ENCODE measurements at regions not wholly inside any gene's neighbourhood (a gene's known extent, or its start where the extent isn't known, plus 50 kb on each side); places are given as distances from the start of the nearest gene placed in this dataset.

GRCh38 chr17:77395501-77396048 lies 254.8 kb downstream of the SEC14L1 start (continued):
- TF ChIP-seq, protein P1, sequence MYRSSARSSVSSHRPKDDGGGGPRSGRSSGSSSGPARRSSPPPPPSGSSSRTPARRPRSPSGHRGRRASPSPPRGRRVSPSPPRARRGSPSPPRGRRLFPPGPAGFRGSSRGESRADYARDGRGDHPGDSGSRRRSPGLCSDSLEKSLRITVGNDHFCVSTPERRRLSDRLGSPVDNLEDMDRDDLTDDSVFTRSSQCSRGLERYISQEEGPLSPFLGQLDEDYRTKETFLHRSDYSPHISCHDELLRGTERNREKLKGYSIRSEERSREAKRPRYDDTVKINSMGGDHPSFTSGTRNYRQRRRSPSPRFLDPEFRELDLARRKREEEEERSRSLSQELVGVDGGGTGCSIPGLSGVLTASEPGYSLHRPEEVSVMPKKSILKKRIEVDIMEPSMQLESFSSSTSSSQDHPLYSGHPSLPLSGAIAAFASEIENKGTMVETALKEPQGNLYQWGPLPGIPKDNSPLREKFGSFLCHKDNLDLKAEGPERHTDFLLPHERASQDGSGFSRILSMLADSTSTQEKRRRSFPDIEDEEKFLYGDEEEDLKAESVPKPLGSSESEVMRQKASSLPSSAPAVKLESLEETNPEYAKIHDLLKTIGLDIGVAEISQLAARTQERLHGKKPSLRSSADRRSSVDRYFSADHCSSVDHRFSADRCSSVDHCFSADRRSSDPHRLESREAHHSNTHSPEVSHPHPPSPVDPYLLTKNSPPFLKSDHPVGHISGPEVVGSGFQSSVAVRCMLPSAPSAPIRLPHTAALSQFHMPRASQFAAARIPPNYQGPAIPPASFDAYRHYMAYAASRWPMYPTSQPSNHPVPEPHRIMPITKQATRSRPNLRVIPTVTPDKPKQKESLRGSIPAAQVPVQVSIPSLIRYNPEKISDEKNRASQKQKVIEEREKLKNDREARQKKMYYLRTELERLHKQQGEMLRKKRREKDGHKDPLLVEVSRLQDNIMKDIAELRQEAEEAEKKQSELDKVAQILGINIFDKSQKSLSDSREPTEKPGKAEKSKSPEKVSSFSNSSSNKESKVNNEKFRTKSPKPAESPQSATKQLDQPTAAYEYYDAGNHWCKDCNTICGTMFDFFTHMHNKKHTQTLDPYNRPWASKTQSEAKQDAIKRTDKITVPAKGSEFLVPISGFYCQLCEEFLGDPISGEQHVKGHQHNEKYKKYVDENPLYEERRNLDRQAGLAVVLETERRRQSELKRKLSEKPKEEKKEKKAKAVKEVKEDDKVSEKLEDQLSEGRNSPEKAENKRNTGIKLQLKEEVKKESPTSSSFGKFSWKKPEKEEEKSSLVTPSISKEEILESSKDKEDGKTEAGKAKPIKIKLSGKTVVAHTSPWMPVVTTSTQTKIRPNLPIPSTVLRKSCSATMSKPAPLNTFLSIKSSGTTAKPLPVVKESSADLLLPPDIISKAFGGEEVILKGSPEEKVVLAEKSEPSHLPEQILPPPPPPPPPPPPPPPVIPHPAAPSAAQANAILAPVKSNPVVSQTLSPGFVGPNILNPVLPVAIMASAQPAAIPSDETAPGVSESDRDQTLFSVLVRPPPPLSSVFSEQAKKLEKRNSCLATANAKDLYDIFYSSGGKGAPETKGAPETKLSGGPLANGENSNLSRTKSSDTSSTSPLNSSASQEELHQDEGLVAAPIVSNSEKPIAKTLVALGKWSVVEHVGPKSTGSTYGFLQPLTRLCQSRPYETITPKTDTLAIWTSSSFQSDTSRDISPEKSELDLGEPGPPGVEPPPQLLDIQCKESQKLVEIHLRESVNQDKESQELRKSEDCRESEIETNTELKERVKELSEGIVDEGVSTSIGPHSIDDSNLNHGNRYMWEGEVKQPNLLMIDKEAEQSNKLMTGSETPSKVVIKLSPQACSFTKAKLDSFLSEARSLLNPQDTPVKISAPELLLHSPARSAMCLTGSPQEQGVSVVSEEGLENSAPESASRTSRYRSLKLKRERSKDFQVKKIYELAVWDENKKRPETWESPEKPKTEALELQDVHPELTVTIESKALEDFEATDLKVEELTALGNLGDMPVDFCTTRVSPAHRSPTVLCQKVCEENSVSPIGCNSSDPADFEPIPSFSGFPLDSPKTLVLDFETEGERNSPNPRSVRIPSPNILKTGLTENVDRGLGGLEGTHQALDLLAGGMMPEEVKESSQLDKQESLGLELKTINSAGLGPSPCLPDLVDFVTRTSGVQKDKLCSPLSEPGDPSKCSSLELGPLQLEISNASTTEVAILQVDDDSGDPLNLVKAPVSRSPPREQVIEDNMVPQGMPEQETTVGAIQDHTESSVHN (IDR thresholded peaks at IDR 0.05; ENCODE audit: borderline replicate concordance in 1 of 2, low read depth in 1 of 2): no peak

DNA sequence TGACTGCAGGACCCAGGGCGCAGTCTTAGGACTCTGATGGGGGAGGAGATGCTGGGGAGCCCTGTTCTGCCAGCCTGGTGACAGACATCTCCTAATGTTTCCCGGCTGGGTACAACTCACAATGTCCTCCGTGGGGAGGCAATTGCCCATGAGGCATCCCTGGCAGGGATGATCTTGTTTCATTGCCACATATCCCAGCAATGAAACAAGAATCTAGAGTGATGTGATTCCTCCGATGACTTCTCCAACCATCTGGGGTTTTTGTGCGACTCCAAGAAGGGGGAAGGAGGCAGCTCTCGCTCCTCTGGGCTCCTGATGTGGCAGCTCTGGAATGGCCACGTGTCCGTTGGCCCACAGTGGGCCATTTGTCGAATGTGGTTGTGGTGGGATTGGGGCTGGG lies 255.8 kb downstream of the SEC14L1 start:
- no peaks in the 10 kb centered on the region for H3K9me3 ChIP-seq (replicated peaks; ENCODE audit: control insufficient read depth, insufficient read depth, low read depth, low read length)
- no peak overlapping the region for H3K4me2 ChIP-seq (ENCODE audit: insufficient read depth, low read length)
- H3K79me2 ChIP-seq (ENCODE audit: control insufficient read depth, insufficient read depth, low read length): peaks cover 68% of the 10 kb centered on the region
- 93% methylated on average over 7 of the region's 9 CpGs for WGBS (ENCODE audit: insufficient coverage, low coverage, missing lambda C conversion rate)
- no peak overlapping the region for H3K9ac ChIP-seq (ENCODE audit: insufficient read depth in 1 of 2, low read depth in 2 of 2, low read length in 2 of 2)
- H3K4me1 ChIP-seq (replicated peaks in 1 of 2; ENCODE audit: control insufficient read depth in 2 of 2, insufficient read depth in 2 of 2, low read length in 2 of 2): peaks cover 13 to 26% of the 10 kb centered on the region in 2 experiments
- in situ Hi-C loops (cut with MboI): no loop called here
- no peak for FAIRE-seq
- no peaks in the 10 kb centered on the region; the same call in 2 of the 3 replicates for H3K36me3 ChIP-seq (ENCODE audit: control insufficient read depth, insufficient read depth, low read length)
- no peaks in the 10 kb centered on the region for H3K27me3 ChIP-seq (ENCODE audit: control insufficient read depth in 2 of 2, insufficient read depth in 2 of 2, low read length in 2 of 2)
- POLR2A ChIA-PET: interaction anchor here (0.9 kb wide), 1 partner anchor 10 kb away, joined by 3 read pairs; no protein-coding TSS in a partner anchor
- H2AFZ ChIP-seq (ENCODE audit: low read depth, low read length): no peak overlapping the region
- no peak for ATAC-seq
- no peak overlapping the region for H3K27ac ChIP-seq (ENCODE audit: extremely low read depth, low read depth, low read length)
- DNase-seq (ENCODE audit: extremely low read depth in 1 of 4, low spot score in 3 of 4): no peak
- no TSS peak for BruUV-seq (replicated peaks)
- intact Hi-C loops (cut with micrococcal nuclease): no loop called here
- peaks cover 13% of the 10 kb centered on the region for H3K9me1 ChIP-seq (ENCODE audit: control insufficient read depth, insufficient read depth, low read length)
- CTCF ChIA-PET (ENCODE audit: low intra/inter-chr PET ratio): no interaction called here
- peaks cover 45% of the 10 kb centered on the region for H4K20me1 ChIP-seq (replicated peaks; ENCODE audit: control insufficient read depth, insufficient read depth, low read length)
- H3K4me3 ChIP-seq: no peak overlapping the region
- TF ChIP-seq GATAD2B (IDR thresholded peaks at IDR 0.05; ENCODE audit: borderline replicate concordance) (no peak), RFX5 (IDR thresholded peaks at IDR 0.05; ENCODE audit: low read depth, low read length) (no peak), HNRNPL (IDR thresholded peaks at IDR 0.05; ENCODE audit: low read depth, low read length) (no peak), MCM5 (IDR thresholded peaks at IDR 0.05; ENCODE audit: low read depth) (no peak), FOXJ2 (tag; IDR thresholded peaks at IDR 0.05) (no peak), ZNF143 (CRISPR knock-in tag; IDR thresholded peaks at IDR 0.05) (no peak), ZNF316 (IDR thresholded peaks at IDR 0.05) (no peak), SREBF2 (CRISPR knock-in tag; IDR thresholded peaks at IDR 0.05) (no peak), MXI1 (IDR thresholded peaks at IDR 0.05; ENCODE audit: low read depth, low read length) (no peak), HCFC1 (IDR thresholded peaks at IDR 0.05; ENCODE audit: low read depth, low read length) (no peak), CBX5 (IDR thresholded peaks at IDR 0.05; ENCODE audit: borderline replicate concordance, low read depth) (no peak), KDM5B (IDR thresholded peaks at IDR 0.05; ENCODE audit: insufficient replicate concordance, low read depth, low read length) (no peak), MAFG (tag; conservative IDR thresholded peaks at IDR 0.05) (no peak), HNRNPUL1 (IDR thresholded peaks at IDR 0.05; ENCODE audit: low read length) (no peak), ZNF695 (CRISPR knock-in tag; IDR thresholded peaks at IDR 0.05) (no peak)
